ENCODE measurements at regions not wholly inside any gene's neighbourhood (a gene's known extent, or its start where the extent isn't known, plus 50 kb on each side); places are given as distances from the start of the nearest gene placed in this dataset.

GRCh38 chr5:88544671-88545070, 276.0 kb upstream of the TMEM161B start:
- intact Hi-C loops (cut with micrococcal nuclease) = no loop called here
- no peak for ATAC-seq
- Histone ChIP-seq H3K9me2 (ENCODE audit: insufficient read depth) (no peaks in the 10 kb centered on the region; the same call in 1 of the 2 replicates), H3K4me1 (ENCODE audit: control insufficient read depth in 1 of 2, insufficient read depth in 2 of 2, low read length in 2 of 2) (no peaks in the 10 kb centered on the region), H3K36me3 (ENCODE audit: control insufficient read depth in 1 of 2, insufficient read depth in 2 of 2, low read length in 2 of 2) (no peaks in the 10 kb centered on the region), H3K4me3 (replicated peaks in 1 of 2; ENCODE audit: low read depth in 1 of 2, low read length in 2 of 2) (no peak overlapping the region), H3K27me3 (ENCODE audit: insufficient read depth, low read length) (no peaks in the 10 kb centered on the region), H3K27ac (ENCODE audit: low read depth, low read length) (no peak overlapping the region), H2AFZ (ENCODE audit: low read depth, low read length, poor library complexity, severe bottlenecking) (no peak overlapping the region), H3K9ac (ENCODE audit: low read length) (no peak overlapping the region), H3K9me3 (ENCODE audit: control insufficient read depth in 1 of 2, insufficient read depth in 1 of 2, low read depth in 1 of 2, low read length in 2 of 2) (no peaks in the 10 kb centered on the region), H3K79me2 (ENCODE audit: insufficient read depth, low read length) (no peaks in the 10 kb centered on the region), H4K20me1 (ENCODE audit: insufficient read depth) (no peaks in the 10 kb centered on the region), H3K4me2 (ENCODE audit: low read length) (no peak overlapping the region)
- no TSS peak for BruUV-seq (replicated peaks)
- no peak for DNase-seq (ENCODE audit: low read depth, low spot score)
- ChIA-PET RAD21 (ENCODE audit: low non-redundant PET in 1 of 2, low total read pairs in 2 of 2, uncharacterized antibody in 2 of 2, unreplicated experiment in 2 of 2) (no interaction called here), CTCF (no interaction called here), POLR2A (no interaction called here)
- no peak for TF ChIP-seq SIN3A (IDR thresholded peaks at IDR 0.05; ENCODE audit: low read depth)
- TF ChIP-seq POLR2A (IDR thresholded peaks at IDR 0.05; ENCODE audit: borderline replicate concordance, extremely low read depth, insufficient read depth, insufficient read length) = no peak
- no peak for TF ChIP-seq ZFX (IDR thresholded peaks at IDR 0.05)
- TF ChIP-seq, protein P1, sequence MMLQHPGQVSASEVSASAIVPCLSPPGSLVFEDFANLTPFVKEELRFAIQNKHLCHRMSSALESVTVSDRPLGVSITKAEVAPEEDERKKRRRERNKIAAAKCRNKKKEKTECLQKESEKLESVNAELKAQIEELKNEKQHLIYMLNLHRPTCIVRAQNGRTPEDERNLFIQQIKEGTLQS (IDR thresholded peaks at IDR 0.05) = no peak
- no peak for TF ChIP-seq CTCF (IDR thresholded peaks at IDR 0.05 in 2 of 3, conservative IDR thresholded peaks at IDR 0.05 in 1 of 3; ENCODE audit: borderline replicate concordance in 1 of 3, insufficient read depth in 1 of 3, low read depth in 2 of 3, low read length in 2 of 3)
- TF ChIP-seq RAD21 (IDR thresholded peaks at IDR 0.05; ENCODE audit: low read depth) = no peak
- TF ChIP-seq REST (IDR thresholded peaks at IDR 0.05; ENCODE audit: low read depth) = no peak
- no peak for TF ChIP-seq FOSL1 (IDR thresholded peaks at IDR 0.05; ENCODE audit: low read depth)
- TF ChIP-seq YY1 (IDR thresholded peaks at IDR 0.05; ENCODE audit: extremely low read depth, insufficient replicate concordance, low read depth, low read length) = no peak
- TF ChIP-seq, protein P2, sequence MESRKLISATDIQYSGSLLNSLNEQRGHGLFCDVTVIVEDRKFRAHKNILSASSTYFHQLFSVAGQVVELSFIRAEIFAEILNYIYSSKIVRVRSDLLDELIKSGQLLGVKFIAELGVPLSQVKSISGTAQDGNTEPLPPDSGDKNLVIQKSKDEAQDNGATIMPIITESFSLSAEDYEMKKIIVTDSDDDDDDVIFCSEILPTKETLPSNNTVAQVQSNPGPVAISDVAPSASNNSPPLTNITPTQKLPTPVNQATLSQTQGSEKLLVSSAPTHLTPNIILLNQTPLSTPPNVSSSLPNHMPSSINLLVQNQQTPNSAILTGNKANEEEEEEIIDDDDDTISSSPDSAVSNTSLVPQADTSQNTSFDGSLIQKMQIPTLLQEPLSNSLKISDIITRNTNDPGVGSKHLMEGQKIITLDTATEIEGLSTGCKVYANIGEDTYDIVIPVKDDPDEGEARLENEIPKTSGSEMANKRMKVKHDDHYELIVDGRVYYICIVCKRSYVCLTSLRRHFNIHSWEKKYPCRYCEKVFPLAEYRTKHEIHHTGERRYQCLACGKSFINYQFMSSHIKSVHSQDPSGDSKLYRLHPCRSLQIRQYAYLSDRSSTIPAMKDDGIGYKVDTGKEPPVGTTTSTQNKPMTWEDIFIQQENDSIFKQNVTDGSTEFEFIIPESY (IDR thresholded peaks at IDR 0.05; ENCODE audit: extremely low read depth, insufficient replicate concordance, low read length) = no peak
- no peak for TF ChIP-seq MAX (IDR thresholded peaks at IDR 0.05)
- no peak for TF ChIP-seq SRF (IDR thresholded peaks at IDR 0.05; ENCODE audit: low read depth)
- no peak for TF ChIP-seq ELF1 (IDR thresholded peaks at IDR 0.05; ENCODE audit: borderline replicate concordance, low read depth)
- no peak for TF ChIP-seq JUND (IDR thresholded peaks at IDR 0.05)
- TF ChIP-seq POLR2AphosphoS5 (IDR thresholded peaks at IDR 0.05; ENCODE audit: low read depth, low read length) = no peak
- TF ChIP-seq EZH2phosphoT487 (IDR thresholded peaks at IDR 0.05; ENCODE audit: borderline replicate concordance) = no peak
- TF ChIP-seq CEBPB (IDR thresholded peaks at IDR 0.05; ENCODE audit: low read depth) = no peak
- TF ChIP-seq CBX3 (IDR thresholded peaks at IDR 0.05; ENCODE audit: low read depth) = no peak
